ENCODE measurements at regions not wholly inside any gene's neighbourhood (a gene's known extent, or its start where the extent isn't known, plus 50 kb on each side); places are given as distances from the start of the nearest gene placed in this dataset.

DNA sequence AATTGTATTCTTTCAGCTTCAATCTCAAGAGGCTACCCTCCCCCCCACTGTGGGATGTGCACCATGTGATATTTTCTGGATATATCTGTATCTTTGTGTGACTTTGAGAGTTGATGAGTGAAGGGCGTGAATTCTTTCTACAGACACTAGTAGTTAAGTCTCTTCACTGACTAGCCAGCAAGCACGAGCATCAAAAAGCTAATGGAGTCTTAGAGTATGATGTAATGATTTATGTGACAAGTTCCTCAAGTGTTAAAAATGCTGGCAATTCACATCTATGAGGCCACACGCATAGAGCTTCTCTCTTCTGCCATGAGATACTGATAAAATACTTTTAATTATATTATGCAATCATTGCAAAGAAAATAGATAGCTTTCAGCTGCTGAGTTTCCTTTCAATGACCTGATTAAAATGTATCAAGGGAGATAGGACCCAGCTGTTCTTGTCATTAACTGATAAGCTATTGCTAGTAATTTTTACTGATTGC, 304.8 kb downstream of the TRIB2 start:
- Histone ChIP-seq H3K9ac (ENCODE audit: low read length) (no peak overlapping the region), H2AFZ (ENCODE audit: low read depth, low read length) (no peak overlapping the region), H3K27ac (ENCODE audit: low read length) (no peak overlapping the region), H3K79me2 (ENCODE audit: low read length) (no peaks in the 10 kb centered on the region), H3K4me2 (ENCODE audit: low read length) (no peak overlapping the region), H3K4me3 (ENCODE audit: low read length) (no peak overlapping the region), H3K36me3 (replicated peaks; ENCODE audit: low read depth, low read length) (no peaks in the 10 kb centered on the region), H4K20me1 (ENCODE audit: insufficient read depth, low read length) (no peaks in the 10 kb centered on the region), H3K27me3 (ENCODE audit: low read depth, low read length) (no peaks in the 10 kb centered on the region), H3K4me1 (ENCODE audit: low read length) (no peaks in the 10 kb centered on the region), H3K9me3 (ENCODE audit: insufficient read depth, low read length) (no peaks in the 10 kb centered on the region)
- TF ChIP-seq, protein P1, sequence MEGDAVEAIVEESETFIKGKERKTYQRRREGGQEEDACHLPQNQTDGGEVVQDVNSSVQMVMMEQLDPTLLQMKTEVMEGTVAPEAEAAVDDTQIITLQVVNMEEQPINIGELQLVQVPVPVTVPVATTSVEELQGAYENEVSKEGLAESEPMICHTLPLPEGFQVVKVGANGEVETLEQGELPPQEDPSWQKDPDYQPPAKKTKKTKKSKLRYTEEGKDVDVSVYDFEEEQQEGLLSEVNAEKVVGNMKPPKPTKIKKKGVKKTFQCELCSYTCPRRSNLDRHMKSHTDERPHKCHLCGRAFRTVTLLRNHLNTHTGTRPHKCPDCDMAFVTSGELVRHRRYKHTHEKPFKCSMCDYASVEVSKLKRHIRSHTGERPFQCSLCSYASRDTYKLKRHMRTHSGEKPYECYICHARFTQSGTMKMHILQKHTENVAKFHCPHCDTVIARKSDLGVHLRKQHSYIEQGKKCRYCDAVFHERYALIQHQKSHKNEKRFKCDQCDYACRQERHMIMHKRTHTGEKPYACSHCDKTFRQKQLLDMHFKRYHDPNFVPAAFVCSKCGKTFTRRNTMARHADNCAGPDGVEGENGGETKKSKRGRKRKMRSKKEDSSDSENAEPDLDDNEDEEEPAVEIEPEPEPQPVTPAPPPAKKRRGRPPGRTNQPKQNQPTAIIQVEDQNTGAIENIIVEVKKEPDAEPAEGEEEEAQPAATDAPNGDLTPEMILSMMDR (IDR thresholded peaks at IDR 0.05; ENCODE audit: low read depth, low read length) = no peak
- no peak for TF ChIP-seq EZH2phosphoT487 (IDR thresholded peaks at IDR 0.05; ENCODE audit: low read depth)

DNA sequence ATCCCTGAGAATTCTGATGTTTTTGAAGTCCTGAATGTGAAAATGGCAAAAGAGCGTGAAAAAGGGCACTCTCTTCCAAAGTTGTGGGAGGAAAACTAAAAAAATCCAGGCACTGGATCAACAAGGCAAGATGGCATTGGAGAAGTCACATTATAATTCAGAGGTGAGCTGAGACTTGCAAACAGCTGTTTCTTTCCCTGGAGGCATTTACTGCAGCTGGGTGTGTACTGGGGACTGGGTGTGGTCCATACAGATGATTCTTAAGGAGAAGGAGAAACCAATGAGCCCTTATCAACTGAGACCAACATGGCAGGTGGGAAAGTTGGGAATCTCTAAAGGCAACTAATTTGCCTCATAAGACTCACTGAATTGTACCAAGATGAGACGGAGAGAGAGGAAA, 313.9 kb downstream of the TRIB2 start:
- TF ChIP-seq, protein P1 (IDR thresholded peaks at IDR 0.05; ENCODE audit: low read depth, low read length) = no peak
- TF ChIP-seq EZH2phosphoT487 (IDR thresholded peaks at IDR 0.05; ENCODE audit: low read depth) = no peak
- H3K4me2 ChIP-seq (ENCODE audit: low read length) = no peak overlapping the region
- H3K27ac ChIP-seq (ENCODE audit: low read length) = no peak overlapping the region
- H3K36me3 ChIP-seq (replicated peaks; ENCODE audit: low read depth, low read length) = no peaks in the 10 kb centered on the region
- no peaks in the 10 kb centered on the region for H3K79me2 ChIP-seq (ENCODE audit: low read length)
- H2AFZ ChIP-seq (ENCODE audit: low read depth, low read length) = no peak overlapping the region
- no peaks in the 10 kb centered on the region for H4K20me1 ChIP-seq (ENCODE audit: insufficient read depth, low read length)
- no peaks in the 10 kb centered on the region for H3K9me3 ChIP-seq (ENCODE audit: insufficient read depth, low read length)
- H3K9ac ChIP-seq (ENCODE audit: low read length) = no peak overlapping the region
- no peaks in the 10 kb centered on the region for H3K27me3 ChIP-seq (ENCODE audit: low read depth, low read length)
- H3K4me3 ChIP-seq (ENCODE audit: low read length) = no peak overlapping the region
- H3K4me1 ChIP-seq (ENCODE audit: low read length) = no peaks in the 10 kb centered on the region

DNA sequence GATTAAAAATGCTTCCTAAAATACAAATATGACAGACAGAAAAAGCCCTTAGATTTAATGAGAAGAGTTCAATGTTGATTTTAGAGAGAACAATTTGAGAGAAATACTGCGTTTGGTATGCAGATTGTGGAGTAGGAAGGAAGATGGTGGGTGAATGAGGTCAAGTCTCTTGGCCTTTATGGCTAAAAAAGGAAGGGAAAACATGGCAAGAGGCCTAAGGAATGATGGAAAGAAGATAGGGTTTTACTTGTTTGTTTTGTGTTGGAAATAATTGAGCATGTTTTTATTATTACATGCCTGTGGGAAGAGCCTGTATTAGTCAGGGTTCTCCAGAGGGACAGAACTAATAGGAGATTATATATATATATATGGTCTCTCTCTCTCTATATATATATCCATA, 318.1 kb downstream of the TRIB2 start:
- Histone ChIP-seq H2AFZ (ENCODE audit: low read depth, low read length) (no peak overlapping the region), H3K9me3 (ENCODE audit: insufficient read depth, low read length) (no peaks in the 10 kb centered on the region), H3K36me3 (replicated peaks; ENCODE audit: low read depth, low read length) (no peaks in the 10 kb centered on the region), H3K27ac (ENCODE audit: low read length) (no peak overlapping the region), H3K27me3 (ENCODE audit: low read depth, low read length) (no peaks in the 10 kb centered on the region), H3K4me1 (ENCODE audit: low read length) (no peaks in the 10 kb centered on the region), H3K9ac (ENCODE audit: low read length) (no peak overlapping the region), H4K20me1 (ENCODE audit: insufficient read depth, low read length) (no peaks in the 10 kb centered on the region), H3K4me2 (ENCODE audit: low read length) (no peak overlapping the region), H3K79me2 (ENCODE audit: low read length) (no peaks in the 10 kb centered on the region), H3K4me3 (ENCODE audit: low read length) (no peak overlapping the region)
- TF ChIP-seq, protein P1 (IDR thresholded peaks at IDR 0.05; ENCODE audit: low read depth, low read length) = no peak
- TF ChIP-seq EZH2phosphoT487 (IDR thresholded peaks at IDR 0.05; ENCODE audit: low read depth) = no peak

DNA sequence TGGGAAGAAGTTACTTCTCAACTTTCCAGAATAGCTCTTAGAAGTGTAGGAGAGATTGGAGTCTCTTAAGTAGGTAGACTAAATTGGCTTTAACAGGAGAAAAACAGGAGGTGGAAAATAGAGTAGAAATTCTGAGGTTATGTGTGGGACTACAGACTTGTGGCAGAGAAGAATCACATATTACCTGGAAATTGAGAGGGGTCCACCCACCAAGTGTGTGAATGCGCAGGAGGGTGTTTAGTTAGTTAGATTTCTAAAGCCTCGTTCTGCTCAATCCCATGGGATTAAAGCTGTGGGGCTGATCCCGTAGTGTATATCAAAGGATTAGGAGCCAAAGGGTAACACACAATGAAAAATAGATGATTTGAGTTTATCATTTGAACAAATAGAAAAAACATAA, 319.1 kb downstream of the TRIB2 start:
- Histone ChIP-seq H3K79me2 (ENCODE audit: low read length) (no peaks in the 10 kb centered on the region), H3K4me2 (ENCODE audit: low read length) (no peak overlapping the region), H3K36me3 (replicated peaks; ENCODE audit: low read depth, low read length) (no peaks in the 10 kb centered on the region), H3K27ac (ENCODE audit: low read length) (no peak overlapping the region), H2AFZ (ENCODE audit: low read depth, low read length) (no peak overlapping the region), H3K9ac (ENCODE audit: low read length) (no peak overlapping the region), H4K20me1 (ENCODE audit: insufficient read depth, low read length) (no peaks in the 10 kb centered on the region), H3K4me1 (ENCODE audit: low read length) (no peaks in the 10 kb centered on the region), H3K4me3 (ENCODE audit: low read length) (no peak overlapping the region), H3K27me3 (ENCODE audit: low read depth, low read length) (no peaks in the 10 kb centered on the region), H3K9me3 (ENCODE audit: insufficient read depth, low read length) (no peaks in the 10 kb centered on the region)
- TF ChIP-seq EZH2phosphoT487 (IDR thresholded peaks at IDR 0.05; ENCODE audit: low read depth) = no peak
- TF ChIP-seq, protein P1 (IDR thresholded peaks at IDR 0.05; ENCODE audit: low read depth, low read length) = no peak

All from OCI-LY3 (cell line).